Panc1 (cell line): ENCODE measurements at regions not wholly inside any gene's neighbourhood (a gene's known extent, or its start where the extent isn't known, plus 50 kb on each side); places are given as distances from the start of the nearest gene placed in this dataset.

Experiments used
- ATAC-seq: fragments of 200-7000 bp; cut with Tn5 transposase; 2 replicates; pipeline ENCODE4 v1.9.1; 2020; ENCODE audit warnings: mild to moderate bottlenecking, moderate library complexity
- BruUV-seq: library from RNA; stranded (reverse); fragments of 400-500 nt; replicated peaks from 2 replicates; lab custom pipeline; 2021; lab: Mats Ljungman, UMichigan
- CTCF ChIA-PET: fragments of 300-600 bp; sonication (Branson Sonifier 250); formaldehyde crosslinking; loops from one replicate; lab custom pipeline; 2022; ENCODE audit warnings: antibody characterized with exemption; lab: Charles Lee
- POLR2A ChIA-PET: fragments of 300-600 bp; sonication (Branson Sonifier 250); formaldehyde crosslinking; loops from one replicate; lab custom pipeline; 2022; ENCODE audit warnings: antibody characterized with exemption; lab: Charles Lee
- DNase-seq: peaks from one replicate; pipeline ENCODE4 v3.0.0-alpha.2; 2010; ENCODE audit warnings: low read depth, low spot score
- H3K27ac ChIP-seq: 2 replicates; pipeline ENCODE4 v1.5.1; 2011; ENCODE audit warnings: mild to moderate bottlenecking, low read length, inconsistent platforms
- H3K27me3 ChIP-seq: fragments of 200-500 bp; sonication (Bioruptor generic); 2 replicates; pipeline ENCODE4 v1.6.0; 2014; ENCODE audit warnings: low read length, inconsistent platforms; ENCODE audit not compliant: control insufficient read depth, insufficient read depth
- H3K36me3 ChIP-seq: fragments of 200-500 bp; sonication (Bioruptor generic); 2 replicates; pipeline ENCODE4 v1.5.1; 2014; ENCODE audit warnings: inconsistent platforms, mild to moderate bottlenecking, low read length, moderate library complexity; ENCODE audit not compliant: control insufficient read depth, insufficient read depth
- H3K4me1 ChIP-seq: 2 replicates; pipeline ENCODE4 v1.5.1; 2011; ENCODE audit warnings: inconsistent platforms, mild to moderate bottlenecking, low read length, moderate library complexity; ENCODE audit not compliant: control insufficient read depth, insufficient read depth
- H3K4me3 ChIP-seq, 2 experiments: 2 replicates each; pipeline ENCODE4 v1.5.1; 2011 to 2012; ENCODE audit warnings: low read depth in 2 of 2, low read length in 2 of 2, mild to moderate bottlenecking in 2 of 2, inconsistent platforms in 1 of 2, moderate library complexity in 1 of 2
- H3K9me3 ChIP-seq: fragments of 200-500 bp; sonication (Bioruptor generic); 2 replicates; pipeline ENCODE4 v1.5.1; 2014; ENCODE audit warnings: low read depth, mild to moderate bottlenecking, inconsistent platforms, low read length, moderate library complexity; ENCODE audit not compliant: control insufficient read depth, insufficient read depth
- POLR2AphosphoS5 ChIP-seq: IDR thresholded peaks from 2 replicates; pipeline ENCODE4 v1.6.1; 2012; ENCODE audit warnings: mild to moderate bottlenecking, low read depth, low read length, moderate library complexity
- SIN3A ChIP-seq: IDR thresholded peaks from 2 replicates; pipeline ENCODE4 v1.6.1; 2012; ENCODE audit warnings: low read depth, mild to moderate bottlenecking, low read length, moderate library complexity, borderline replicate concordance; ENCODE audit not compliant: insufficient read depth
- TCF7L2 ChIP-seq: IDR thresholded peaks from 2 replicates; pipeline ENCODE4 v1.6.1; 2011; ENCODE audit warnings: mild to moderate bottlenecking, low read depth, low read length, inconsistent platforms
- in situ Hi-C: cut with HindIII; loops from 2 replicates; pipeline ENCODE4 v1.10.0; 2016; ENCODE audit warnings: low sequenced_read_pairs, low pct_unique_long_range_greater_than_20kb
- intact Hi-C: fragments of 100-400 bp; cut with micrococcal nuclease; formaldehyde crosslinking; loops from one replicate; pipeline ENCODE4 v1.10.0; 2022; ENCODE audit not compliant: unreplicated experiment
- TF ChIP-seq, protein P1 (sequence below), 2 experiments: IDR thresholded peaks; 2 replicates each; pipeline ENCODE4 v1.6.1; 2011 to 2012; ENCODE audit warnings: low read depth in 2 of 2, control low read depth in 1 of 2, low read length in 1 of 2, mild to moderate bottlenecking in 1 of 2, moderate library complexity in 1 of 2; ENCODE audit not compliant: insufficient read depth in 1 of 2
- TF ChIP-seq, protein P2 (sequence below): fragments of 450-650 bp; IDR thresholded peaks from 2 replicates; pipeline ENCODE4 v1.5.1; 2017; ENCODE audit warnings: mild to moderate bottlenecking

DNA sequence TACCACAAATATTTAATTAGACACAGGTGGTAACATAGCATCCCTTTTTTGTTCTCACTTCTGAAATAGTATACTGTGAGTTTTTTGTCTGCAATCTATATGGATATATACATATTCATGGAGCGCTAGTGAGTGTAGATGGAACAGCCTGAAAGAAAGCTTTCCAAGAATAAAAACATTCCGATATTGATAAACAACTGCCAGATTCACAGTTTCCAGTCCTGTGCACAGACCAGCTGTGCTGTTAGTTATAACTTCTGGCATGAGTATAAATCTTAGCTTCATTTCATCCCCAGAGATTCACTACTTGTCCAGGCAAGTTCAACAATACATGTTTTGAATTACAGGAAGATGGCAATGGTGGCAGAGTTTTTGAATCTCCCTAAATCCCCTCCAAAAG, 467.1 kb upstream of the STEAP1 start:
- H3K27ac ChIP-seq = no peak overlapping the region
- no peak for ATAC-seq
- in situ Hi-C loops (no loop called here), intact Hi-C loops (no loop called here)
- DNase-seq = no peak
- CTCF ChIA-PET = no interaction called here
- H3K27me3 ChIP-seq = no peaks in the 10 kb centered on the region
- no peaks in the 10 kb centered on the region for H3K4me1 ChIP-seq
- H3K4me3 ChIP-seq = no peak overlapping the region
- TF ChIP-seq, protein P1, sequence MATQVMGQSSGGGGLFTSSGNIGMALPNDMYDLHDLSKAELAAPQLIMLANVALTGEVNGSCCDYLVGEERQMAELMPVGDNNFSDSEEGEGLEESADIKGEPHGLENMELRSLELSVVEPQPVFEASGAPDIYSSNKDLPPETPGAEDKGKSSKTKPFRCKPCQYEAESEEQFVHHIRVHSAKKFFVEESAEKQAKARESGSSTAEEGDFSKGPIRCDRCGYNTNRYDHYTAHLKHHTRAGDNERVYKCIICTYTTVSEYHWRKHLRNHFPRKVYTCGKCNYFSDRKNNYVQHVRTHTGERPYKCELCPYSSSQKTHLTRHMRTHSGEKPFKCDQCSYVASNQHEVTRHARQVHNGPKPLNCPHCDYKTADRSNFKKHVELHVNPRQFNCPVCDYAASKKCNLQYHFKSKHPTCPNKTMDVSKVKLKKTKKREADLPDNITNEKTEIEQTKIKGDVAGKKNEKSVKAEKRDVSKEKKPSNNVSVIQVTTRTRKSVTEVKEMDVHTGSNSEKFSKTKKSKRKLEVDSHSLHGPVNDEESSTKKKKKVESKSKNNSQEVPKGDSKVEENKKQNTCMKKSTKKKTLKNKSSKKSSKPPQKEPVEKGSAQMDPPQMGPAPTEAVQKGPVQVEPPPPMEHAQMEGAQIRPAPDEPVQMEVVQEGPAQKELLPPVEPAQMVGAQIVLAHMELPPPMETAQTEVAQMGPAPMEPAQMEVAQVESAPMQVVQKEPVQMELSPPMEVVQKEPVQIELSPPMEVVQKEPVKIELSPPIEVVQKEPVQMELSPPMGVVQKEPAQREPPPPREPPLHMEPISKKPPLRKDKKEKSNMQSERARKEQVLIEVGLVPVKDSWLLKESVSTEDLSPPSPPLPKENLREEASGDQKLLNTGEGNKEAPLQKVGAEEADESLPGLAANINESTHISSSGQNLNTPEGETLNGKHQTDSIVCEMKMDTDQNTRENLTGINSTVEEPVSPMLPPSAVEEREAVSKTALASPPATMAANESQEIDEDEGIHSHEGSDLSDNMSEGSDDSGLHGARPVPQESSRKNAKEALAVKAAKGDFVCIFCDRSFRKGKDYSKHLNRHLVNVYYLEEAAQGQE (IDR thresholded peaks at IDR 0.05; ENCODE audit: insufficient read depth in 1 of 2, low read depth in 2 of 2, low read length in 1 of 2) = no peak
- no peak for TF ChIP-seq POLR2AphosphoS5
- TF ChIP-seq TCF7L2 = no peak
- TF ChIP-seq, protein P2, sequence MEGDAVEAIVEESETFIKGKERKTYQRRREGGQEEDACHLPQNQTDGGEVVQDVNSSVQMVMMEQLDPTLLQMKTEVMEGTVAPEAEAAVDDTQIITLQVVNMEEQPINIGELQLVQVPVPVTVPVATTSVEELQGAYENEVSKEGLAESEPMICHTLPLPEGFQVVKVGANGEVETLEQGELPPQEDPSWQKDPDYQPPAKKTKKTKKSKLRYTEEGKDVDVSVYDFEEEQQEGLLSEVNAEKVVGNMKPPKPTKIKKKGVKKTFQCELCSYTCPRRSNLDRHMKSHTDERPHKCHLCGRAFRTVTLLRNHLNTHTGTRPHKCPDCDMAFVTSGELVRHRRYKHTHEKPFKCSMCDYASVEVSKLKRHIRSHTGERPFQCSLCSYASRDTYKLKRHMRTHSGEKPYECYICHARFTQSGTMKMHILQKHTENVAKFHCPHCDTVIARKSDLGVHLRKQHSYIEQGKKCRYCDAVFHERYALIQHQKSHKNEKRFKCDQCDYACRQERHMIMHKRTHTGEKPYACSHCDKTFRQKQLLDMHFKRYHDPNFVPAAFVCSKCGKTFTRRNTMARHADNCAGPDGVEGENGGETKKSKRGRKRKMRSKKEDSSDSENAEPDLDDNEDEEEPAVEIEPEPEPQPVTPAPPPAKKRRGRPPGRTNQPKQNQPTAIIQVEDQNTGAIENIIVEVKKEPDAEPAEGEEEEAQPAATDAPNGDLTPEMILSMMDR = no peak
- TF ChIP-seq SIN3A = no peak
- BruUV-seq = no TSS peak
- no peaks in the 10 kb centered on the region for H3K9me3 ChIP-seq
- no peaks in the 10 kb centered on the region for H3K36me3 ChIP-seq
- POLR2A ChIA-PET = no interaction called here

- no peaks in the 10 kb centered on the region for H3K4me1 ChIP-seq
- no peak for DNase-seq
- no peaks in the 10 kb centered on the region for H3K36me3 ChIP-seq
- ATAC-seq = no peak
- H3K27ac ChIP-seq = no peak overlapping the region
- in situ Hi-C loops = no loop called here
- POLR2A ChIA-PET = no interaction called here
- intact Hi-C loops = no loop called here
- peaks cover 2% of the 10 kb centered on the region; the same call in 1 of the 2 replicates for H3K9me3 ChIP-seq
- TF ChIP-seq POLR2AphosphoS5 (no peak), SIN3A (no peak), TCF7L2 (no peak)
- TF ChIP-seq, protein P2 = no peak
- TF ChIP-seq, protein P1 (IDR thresholded peaks at IDR 0.05; ENCODE audit: insufficient read depth in 1 of 2, low read depth in 2 of 2, low read length in 1 of 2) = no peak
- no peaks in the 10 kb centered on the region for H3K27me3 ChIP-seq
- CTCF ChIA-PET = no interaction called here
- no peak overlapping the region for H3K4me3 ChIP-seq
- BruUV-seq = no TSS peak
Observed at GRCh38 chr7:89695241-89695640, 459.0 kb upstream of the STEAP1 start.
